ENCODE measurements at regions not wholly inside any gene's neighbourhood (a gene's known extent, or its start where the extent isn't known, plus 50 kb on each side); places are given as distances from the start of the nearest gene placed in this dataset.

DNA sequence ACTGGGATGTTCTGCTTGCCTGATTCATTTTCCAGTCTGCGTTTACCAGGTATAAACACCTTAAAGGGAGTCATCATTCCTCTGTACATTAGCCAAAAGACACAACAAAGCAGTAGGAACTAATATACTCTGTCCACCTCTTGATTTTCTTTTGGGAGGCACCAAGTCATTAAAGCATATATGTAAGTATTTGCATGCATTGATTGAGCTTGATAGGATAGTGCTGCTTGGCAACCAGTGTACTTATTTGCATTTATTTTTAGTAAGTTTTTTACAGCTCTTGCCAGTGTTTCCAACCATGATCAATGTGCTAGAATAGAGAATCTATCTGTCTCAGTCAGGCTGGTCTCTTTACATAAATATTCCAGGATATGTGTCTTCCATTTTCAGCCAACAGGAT lies 353.3 kb upstream of the SEMA3C start:
- H3K4me2 ChIP-seq: no peak overlapping the region
- no peaks in the 10 kb centered on the region for H3K36me3 ChIP-seq (ENCODE audit: insufficient read depth)
- no peaks in the 10 kb centered on the region for H3K27me3 ChIP-seq (ENCODE audit: insufficient read depth, low read depth)
- TF ChIP-seq, protein P1, sequence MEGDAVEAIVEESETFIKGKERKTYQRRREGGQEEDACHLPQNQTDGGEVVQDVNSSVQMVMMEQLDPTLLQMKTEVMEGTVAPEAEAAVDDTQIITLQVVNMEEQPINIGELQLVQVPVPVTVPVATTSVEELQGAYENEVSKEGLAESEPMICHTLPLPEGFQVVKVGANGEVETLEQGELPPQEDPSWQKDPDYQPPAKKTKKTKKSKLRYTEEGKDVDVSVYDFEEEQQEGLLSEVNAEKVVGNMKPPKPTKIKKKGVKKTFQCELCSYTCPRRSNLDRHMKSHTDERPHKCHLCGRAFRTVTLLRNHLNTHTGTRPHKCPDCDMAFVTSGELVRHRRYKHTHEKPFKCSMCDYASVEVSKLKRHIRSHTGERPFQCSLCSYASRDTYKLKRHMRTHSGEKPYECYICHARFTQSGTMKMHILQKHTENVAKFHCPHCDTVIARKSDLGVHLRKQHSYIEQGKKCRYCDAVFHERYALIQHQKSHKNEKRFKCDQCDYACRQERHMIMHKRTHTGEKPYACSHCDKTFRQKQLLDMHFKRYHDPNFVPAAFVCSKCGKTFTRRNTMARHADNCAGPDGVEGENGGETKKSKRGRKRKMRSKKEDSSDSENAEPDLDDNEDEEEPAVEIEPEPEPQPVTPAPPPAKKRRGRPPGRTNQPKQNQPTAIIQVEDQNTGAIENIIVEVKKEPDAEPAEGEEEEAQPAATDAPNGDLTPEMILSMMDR (conservative IDR thresholded peaks at IDR 0.05; ENCODE audit: low read depth, low read length): no peak
- H2AFZ ChIP-seq (ENCODE audit: low read depth): no peak overlapping the region
- H3K27ac ChIP-seq: no peak overlapping the region
- no peaks in the 10 kb centered on the region for H4K20me1 ChIP-seq (ENCODE audit: insufficient read depth)
- H3K4me1 ChIP-seq (ENCODE audit: low read depth, poor library complexity, severe bottlenecking): peaks cover 21% of the 10 kb centered on the region
- no peak overlapping the region for H3K4me3 ChIP-seq (IDR thresholded peaks at IDR 0.05; ENCODE audit: insufficient read depth, low read depth, low read length)
- no peak overlapping the region for H3K9ac ChIP-seq
- H3K79me2 ChIP-seq (ENCODE audit: insufficient read depth, low read depth): no peaks in the 10 kb centered on the region

DNA sequence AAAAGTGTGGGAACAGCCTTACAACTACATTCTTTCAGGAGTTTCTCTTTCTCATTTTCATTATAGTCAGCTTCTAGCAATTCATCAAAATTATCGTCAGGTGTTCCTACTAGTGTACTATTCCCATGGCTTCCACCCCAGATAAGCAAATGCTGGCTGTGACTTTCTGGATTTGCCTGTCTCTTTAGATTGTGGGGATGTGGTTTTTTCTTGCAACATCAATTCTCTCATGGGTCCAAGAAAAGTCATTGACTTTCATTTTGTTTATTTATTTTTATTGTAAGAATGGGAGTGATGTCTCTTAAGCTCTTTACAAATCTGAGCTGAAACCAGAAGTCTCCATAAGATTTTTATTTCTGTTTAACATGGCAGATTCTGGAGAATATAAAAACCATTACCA lies 349.7 kb upstream of the SEMA3C start:
- TF ChIP-seq, protein P1 (conservative IDR thresholded peaks at IDR 0.05; ENCODE audit: low read depth, low read length): no peak
- no peak overlapping the region for H3K27ac ChIP-seq
- no peaks in the 10 kb centered on the region for H3K36me3 ChIP-seq (ENCODE audit: insufficient read depth)
- H3K9ac ChIP-seq: no peak overlapping the region
- H3K4me1 ChIP-seq (ENCODE audit: low read depth, poor library complexity, severe bottlenecking): peaks cover 8% of the 10 kb centered on the region
- no peak overlapping the region for H2AFZ ChIP-seq (ENCODE audit: low read depth)
- no peaks in the 10 kb centered on the region for H3K79me2 ChIP-seq (ENCODE audit: insufficient read depth, low read depth)
- H3K27me3 ChIP-seq (ENCODE audit: insufficient read depth, low read depth): no peaks in the 10 kb centered on the region
- no peak overlapping the region for H3K4me2 ChIP-seq
- no peak overlapping the region for H3K4me3 ChIP-seq (IDR thresholded peaks at IDR 0.05; ENCODE audit: insufficient read depth, low read depth, low read length)
- H4K20me1 ChIP-seq (ENCODE audit: insufficient read depth): no peaks in the 10 kb centered on the region

DNA sequence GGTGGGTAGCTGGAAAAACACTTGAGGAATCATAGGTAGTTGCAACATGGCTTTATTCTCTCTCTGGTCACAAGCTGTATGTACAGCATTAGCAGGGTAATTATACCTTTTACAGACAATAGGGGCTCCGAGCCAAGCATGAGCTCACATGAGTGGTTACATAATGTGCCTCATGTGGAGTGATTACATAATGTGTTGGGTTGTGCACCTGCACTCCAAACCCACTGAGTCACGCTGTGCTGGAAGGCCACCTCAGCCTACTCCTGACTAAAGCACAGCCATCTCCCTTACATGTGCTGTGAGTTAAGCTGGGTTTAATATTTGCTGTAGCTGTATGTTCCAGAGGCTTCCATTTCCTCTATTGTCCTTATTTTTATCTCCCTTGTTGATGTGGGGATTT lies 348.7 kb upstream of the SEMA3C start:
- Histone ChIP-seq H4K20me1 (ENCODE audit: insufficient read depth) (no peaks in the 10 kb centered on the region), H3K79me2 (ENCODE audit: insufficient read depth, low read depth) (no peaks in the 10 kb centered on the region), H3K9ac (no peak overlapping the region), H3K36me3 (ENCODE audit: insufficient read depth) (no peaks in the 10 kb centered on the region), H2AFZ (ENCODE audit: low read depth) (no peak overlapping the region), H3K4me1 (ENCODE audit: low read depth, poor library complexity, severe bottlenecking) (no peaks in the 10 kb centered on the region), H3K4me3 (IDR thresholded peaks at IDR 0.05; ENCODE audit: insufficient read depth, low read depth, low read length) (no peak overlapping the region), H3K4me2 (no peak overlapping the region), H3K27me3 (ENCODE audit: insufficient read depth, low read depth) (no peaks in the 10 kb centered on the region), H3K27ac (no peak overlapping the region)
- TF ChIP-seq, protein P1 (conservative IDR thresholded peaks at IDR 0.05; ENCODE audit: low read depth, low read length): no peak

DNA sequence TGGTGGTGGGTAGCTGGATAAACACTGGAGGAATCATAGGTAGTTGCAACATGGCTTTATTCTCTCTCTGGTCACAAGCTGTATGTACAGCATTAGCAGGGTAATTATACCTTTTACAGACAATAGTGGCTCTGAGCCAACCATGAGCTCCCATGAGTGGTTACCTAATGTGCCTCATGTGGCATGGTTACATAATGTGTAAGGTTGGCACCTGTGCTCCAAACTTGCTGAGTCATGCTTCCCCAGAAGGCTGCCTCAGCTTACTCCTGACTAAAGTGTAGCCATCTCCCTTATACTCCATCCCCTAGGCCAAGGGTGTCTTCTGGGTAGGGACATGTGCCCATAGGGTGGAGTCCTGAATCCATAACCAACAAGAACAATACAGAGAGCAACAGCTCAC lies 345.3 kb upstream of the SEMA3C start:
- Histone ChIP-seq H3K27ac (no peak overlapping the region), H3K27me3 (ENCODE audit: insufficient read depth, low read depth) (no peaks in the 10 kb centered on the region), H3K4me2 (no peak overlapping the region), H3K79me2 (ENCODE audit: insufficient read depth, low read depth) (no peaks in the 10 kb centered on the region), H3K4me3 (IDR thresholded peaks at IDR 0.05; ENCODE audit: insufficient read depth, low read depth, low read length) (no peak overlapping the region), H3K4me1 (ENCODE audit: low read depth, poor library complexity, severe bottlenecking) (no peaks in the 10 kb centered on the region), H3K36me3 (ENCODE audit: insufficient read depth) (no peaks in the 10 kb centered on the region), H3K9ac (no peak overlapping the region), H2AFZ (ENCODE audit: low read depth) (no peak overlapping the region), H4K20me1 (ENCODE audit: insufficient read depth) (no peaks in the 10 kb centered on the region)
- TF ChIP-seq, protein P1 (conservative IDR thresholded peaks at IDR 0.05; ENCODE audit: low read depth, low read length): no peak

DNA sequence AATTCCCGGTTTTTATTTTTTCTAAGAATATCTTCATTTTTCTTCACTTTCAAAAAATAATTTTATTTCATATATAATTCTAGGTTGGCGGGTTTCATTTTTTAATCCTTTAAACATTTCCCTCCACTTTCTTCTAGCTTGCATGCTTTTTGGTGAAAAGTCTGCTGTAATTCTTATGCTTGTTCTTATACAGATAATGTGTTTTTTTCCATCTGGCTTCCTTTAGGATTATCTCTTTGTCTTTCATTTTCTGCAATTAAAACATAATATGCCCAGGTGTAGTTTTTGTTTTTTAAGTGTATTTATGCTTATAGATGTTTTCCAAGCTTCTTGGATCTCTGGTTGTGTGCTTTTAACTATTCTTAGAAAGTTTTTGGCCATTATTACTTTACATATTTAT lies 341.3 kb upstream of the SEMA3C start:
- H3K27ac ChIP-seq: no peak overlapping the region
- no peaks in the 10 kb centered on the region for H3K27me3 ChIP-seq (ENCODE audit: insufficient read depth, low read depth)
- TF ChIP-seq, protein P1 (conservative IDR thresholded peaks at IDR 0.05; ENCODE audit: low read depth, low read length): no peak
- H3K4me2 ChIP-seq: no peak overlapping the region
- no peaks in the 10 kb centered on the region for H4K20me1 ChIP-seq (ENCODE audit: insufficient read depth)
- H3K36me3 ChIP-seq (ENCODE audit: insufficient read depth): no peaks in the 10 kb centered on the region
- H3K79me2 ChIP-seq (ENCODE audit: insufficient read depth, low read depth): no peaks in the 10 kb centered on the region
- H3K9ac ChIP-seq: no peak overlapping the region
- H3K4me1 ChIP-seq (ENCODE audit: low read depth, poor library complexity, severe bottlenecking): no peaks in the 10 kb centered on the region
- no peak overlapping the region for H3K4me3 ChIP-seq (IDR thresholded peaks at IDR 0.05; ENCODE audit: insufficient read depth, low read depth, low read length)
- H2AFZ ChIP-seq (ENCODE audit: low read depth): no peak overlapping the region

Measured in KMS-11 (cell line).